CD4-positive, alpha-beta T cell treated with Interleukin-2 at 100 ng/mL for 4 hours (primary cell): ENCODE measurements at regions not wholly inside any gene's neighbourhood (a gene's known extent, or its start where the extent isn't known, plus 50 kb on each side); places are given as distances from the start of the nearest gene placed in this dataset.

ENCODE experiments used
- DNase-seq: peaks from one replicate; pipeline ENCODE4 v3.0.0-alpha.2; 2020; ENCODE audit warnings: low spot score

- peak; percentile 10 for DNase-seq
These were observed 112.1 kb downstream of the ZIC5 start for GRCh38 chr13:99859178-99860177.

- DNase-seq = no peak
These were observed 113.8 kb downstream of the ZIC5 start for GRCh38 chr13:99857738-99858137.

GRCh38 chr13:99855526-99856420 lies 115.8 kb downstream of the ZIC5 start:
- no peak for DNase-seq

DNA sequence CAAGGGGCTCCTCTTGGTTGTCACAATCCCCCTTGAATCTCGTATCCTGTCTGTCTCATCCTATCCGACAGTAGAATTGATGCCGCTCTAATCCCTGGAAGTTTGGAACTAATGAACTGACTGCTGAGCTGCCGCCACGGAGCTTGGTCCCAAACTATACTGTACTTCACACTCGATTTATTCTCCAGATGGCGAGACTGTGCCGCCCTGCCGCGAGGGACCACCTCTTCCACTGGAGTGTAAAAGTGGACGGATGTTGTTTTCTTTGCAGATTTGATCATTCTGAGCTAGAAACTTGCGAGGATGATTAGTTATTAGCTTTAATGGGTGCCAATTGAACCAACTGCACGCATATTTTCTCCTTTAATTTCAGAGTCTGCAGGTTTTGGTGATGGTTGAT lies 117.2 kb downstream of the ZIC5 start:
- no peak for DNase-seq

DNA sequence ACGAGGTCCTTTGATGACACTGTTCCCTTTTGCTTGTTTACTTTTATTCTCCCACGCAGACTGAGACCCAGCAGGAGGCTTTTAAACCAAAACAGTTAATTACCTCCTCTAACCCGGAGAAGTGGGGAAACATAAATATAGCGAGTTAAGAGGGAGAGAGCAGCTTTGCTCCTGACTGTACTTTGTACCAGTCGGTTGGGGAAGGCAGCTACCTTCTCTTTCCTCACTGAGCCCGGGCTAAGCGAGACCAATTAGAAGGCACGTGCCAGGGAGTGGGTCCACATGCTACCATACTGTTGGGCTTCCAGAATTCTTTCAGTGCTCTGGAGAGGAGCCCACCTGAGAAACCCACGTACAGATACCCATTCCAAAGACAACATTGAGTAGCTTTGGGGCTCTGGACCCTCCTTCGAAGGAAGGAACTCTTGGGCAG lies 124.2 kb downstream of the ZIC5 start:
- no peak for DNase-seq

DNA sequence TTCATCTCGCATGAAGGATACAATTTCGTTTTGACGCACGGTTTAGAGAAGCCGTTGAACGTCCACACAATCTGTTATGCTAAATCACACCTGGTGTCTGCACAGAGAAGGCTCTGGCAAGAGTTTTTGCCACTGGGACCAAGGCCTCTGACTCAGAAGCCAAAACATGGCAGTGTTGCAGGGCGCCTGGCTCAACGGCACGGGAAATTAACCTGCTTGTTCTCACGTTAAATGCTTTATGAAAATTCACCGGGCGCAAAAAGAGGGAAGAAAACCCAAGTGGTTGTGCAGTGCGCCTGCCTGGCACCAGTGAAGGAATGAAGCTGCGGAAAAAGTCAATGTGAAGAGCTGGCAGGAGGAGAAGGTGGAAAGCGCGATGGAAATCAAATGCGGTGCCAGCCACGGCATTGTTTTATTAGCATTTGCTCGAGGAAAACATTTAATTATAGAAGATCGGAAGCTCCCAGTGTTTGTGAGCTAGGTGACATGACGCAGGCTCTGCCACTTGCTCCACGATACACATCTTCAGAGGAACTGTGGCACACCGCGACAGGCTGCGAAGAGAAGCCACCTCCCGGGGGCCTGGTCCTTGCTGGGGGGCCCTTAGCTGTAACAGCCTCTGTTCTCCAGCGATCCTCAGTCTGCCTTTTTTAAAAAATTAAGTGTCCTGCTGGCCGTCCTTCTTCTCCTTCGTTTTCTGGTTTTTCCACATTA lies 126.2 kb downstream of the ZIC5 start:
- DNase-seq = no peak

DNA sequence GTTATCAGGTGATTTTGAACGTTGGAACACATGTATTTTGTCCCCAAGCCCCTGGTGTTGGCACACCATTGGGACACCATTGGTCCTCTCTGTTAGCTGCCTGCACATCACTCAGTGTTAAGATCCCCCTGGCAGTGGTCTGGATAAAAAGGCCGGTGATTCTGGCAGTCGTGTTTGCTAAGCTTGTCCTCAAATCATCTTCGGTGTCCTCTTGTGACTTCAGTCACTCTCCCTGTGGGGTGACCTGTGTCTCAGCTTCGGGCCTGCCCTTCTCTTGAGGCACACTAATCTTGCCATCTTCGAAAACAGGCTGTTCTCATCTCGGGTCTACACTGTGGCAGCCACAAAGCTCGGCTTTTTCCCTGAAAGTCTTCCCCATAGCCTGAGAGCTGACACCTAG lies 127.1 kb downstream of the ZIC5 start:
- DNase-seq = no peak

- no peak for DNase-seq
These were observed 127.7 kb downstream of the ZIC5 start for GRCh38 chr13:99843872-99844271.

DNA sequence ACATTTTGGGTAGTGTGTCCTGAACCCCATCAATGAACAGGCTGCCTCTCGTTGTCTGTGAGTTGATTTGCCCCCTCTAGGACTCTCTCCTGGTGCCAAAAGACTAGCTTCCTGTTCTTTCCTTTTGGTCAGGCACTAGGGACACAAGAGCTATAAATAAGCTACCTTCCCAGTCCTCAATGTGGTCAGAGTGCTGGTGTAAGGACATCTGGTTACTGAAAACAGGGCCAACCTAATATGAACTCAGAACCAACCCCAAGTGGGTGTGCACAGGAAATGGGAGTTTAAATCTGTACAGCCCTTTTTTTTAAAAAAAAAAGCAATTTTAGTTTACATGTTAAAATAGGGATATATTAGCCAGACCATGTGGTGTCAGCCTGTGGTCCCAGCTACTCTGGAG lies 129.2 kb downstream of the ZIC5 start:
- no peak for DNase-seq

GRCh38 chr13:99836291-99836690 lies 135.3 kb downstream of the ZIC5 start:
- DNase-seq = no peak

- DNase-seq = no peak
These were observed 136.1 kb downstream of the ZIC5 start for GRCh38 chr13:99835442-99835841.

DNA sequence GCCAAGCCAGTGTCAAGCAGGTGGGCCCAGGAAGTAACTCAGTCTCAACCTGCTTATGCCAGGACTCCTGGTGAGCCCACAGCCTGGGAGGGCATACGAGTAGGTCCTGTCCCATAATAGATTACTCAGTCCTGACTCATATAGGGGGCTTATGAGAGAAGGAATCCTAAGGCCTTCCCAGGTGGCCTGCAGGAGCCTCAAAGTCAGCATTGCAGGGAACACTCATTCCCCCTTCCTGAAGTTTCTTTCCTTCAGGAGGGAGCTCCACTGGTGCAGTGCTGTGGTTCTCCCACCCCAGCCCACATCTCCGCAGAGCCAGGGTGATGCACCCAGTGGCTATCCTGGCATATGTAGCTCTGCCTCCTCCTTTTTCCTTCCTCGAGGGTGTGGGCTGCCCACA lies 137.3 kb downstream of the ZIC5 start:
- DNase-seq = no peak

GRCh38 chr13:99832347-99832746 lies 139.2 kb downstream of the ZIC5 start:
- no peak for DNase-seq

DNA sequence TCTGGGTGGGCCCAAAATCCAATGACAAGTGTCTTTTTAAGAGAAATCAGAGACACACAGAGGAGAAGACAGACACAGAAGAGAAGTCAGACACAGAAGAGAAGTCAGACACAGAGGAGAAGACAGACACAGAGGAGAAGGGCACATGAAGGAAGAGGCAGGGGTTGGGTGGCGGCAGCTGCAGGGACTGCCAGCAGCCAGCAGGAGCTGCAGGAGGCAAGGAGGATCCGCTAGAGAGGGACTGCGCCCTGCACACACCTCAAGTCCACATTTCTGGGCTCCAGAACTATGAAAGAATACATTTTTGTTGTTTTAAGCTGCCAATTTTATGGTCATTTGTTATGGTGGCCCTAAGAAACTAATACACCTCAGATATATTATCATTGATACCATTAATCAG lies 140.6 kb downstream of the ZIC5 start:
- no peak for DNase-seq

DNA sequence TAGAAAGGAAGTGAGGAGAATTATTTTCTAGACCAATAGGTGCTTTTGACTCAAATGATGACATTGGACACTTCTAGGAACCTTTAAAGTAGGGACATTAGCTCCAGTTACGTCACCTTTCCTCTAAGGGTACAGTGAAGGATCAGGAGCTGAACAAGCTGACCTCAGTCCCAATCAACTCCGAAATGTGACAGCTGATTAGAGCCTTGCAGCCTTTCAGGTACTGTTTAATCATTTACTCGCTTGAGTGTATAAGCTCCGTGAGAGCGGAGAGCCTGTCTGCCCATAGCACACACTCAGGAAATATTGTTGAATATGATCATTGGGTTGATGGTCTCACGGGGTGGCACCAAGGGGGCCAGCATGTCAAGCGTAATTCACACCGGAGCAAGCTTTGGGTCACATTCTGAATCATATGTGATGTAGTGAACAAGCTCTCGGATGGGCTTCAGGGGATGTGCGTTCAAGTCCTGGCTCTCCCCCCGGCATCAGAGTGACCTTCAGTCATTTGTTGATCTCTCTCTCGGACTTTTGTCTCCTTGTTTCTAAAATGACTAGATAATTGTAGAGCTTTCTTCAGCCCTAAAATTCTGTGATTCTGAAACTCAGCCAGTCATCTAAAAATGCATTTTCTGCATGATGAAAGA lies 141.9 kb downstream of the ZIC5 start:
- no peak for DNase-seq

DNA sequence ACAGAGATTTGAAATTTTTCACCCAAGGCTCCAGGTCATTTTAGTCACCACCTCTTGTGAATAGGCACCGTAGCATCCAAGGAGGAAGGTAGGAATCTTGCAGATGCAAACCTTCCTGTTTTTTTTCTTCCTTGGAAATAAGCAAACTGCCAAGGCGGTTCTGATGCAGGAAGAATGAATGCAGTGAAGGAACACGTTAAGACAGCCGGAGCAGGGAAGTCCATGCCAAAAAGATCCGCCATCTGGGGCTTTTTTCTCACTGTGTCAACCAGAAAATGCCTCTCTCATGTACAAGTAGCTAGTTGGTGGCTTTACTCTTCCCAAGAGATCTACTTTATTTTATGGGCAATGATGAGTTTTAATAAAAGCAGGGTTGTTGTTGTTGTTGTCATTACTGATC lies 142.4 kb downstream of the ZIC5 start:
- DNase-seq = no peak

- no peak for DNase-seq
These were observed 142.8 kb downstream of the ZIC5 start for GRCh38 chr13:99828735-99829134.

DNA sequence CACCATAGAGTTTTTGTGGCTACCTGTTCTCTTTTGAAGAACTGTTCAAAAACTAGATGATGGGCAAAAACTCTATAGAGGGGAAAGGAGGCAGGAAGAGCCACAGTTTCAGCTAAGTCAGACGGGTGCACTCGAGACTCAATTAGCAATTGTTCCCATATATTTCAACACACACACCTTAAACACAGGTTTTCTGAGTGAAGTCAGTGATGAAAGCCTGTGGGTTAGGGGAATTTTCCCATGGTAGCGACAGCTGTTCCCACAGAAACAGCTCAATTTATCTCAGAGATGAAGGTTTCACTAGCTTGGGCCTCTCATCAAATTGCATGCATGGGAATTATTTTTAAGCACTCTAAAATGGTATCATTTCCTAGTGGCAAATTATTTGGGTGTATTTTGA lies 143.4 kb downstream of the ZIC5 start:
- DNase-seq = no peak

GRCh38 chr13:99827011-99827772 lies 144.4 kb downstream of the ZIC5 start:
- no peak for DNase-seq

DNA sequence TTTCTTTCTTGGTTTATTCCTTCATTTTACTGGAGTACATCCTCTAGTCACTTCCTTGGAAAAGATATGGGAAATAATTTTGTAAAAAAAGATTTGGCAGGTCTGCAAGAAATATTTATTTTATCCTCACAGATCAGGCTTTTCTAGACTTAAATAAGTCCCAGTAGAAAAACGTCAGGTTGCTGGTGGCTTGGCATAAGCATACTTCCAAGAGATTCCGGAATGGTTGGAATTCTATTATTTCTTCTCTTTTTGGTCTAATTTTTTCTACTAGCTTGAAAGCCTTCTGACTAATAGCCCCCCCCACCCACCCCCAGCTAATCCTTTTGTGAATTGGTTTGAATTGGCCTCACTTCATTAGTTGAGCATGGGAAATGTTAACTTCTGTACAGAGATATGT lies 147.6 kb downstream of the ZIC5 start:
- no peak for DNase-seq

DNA sequence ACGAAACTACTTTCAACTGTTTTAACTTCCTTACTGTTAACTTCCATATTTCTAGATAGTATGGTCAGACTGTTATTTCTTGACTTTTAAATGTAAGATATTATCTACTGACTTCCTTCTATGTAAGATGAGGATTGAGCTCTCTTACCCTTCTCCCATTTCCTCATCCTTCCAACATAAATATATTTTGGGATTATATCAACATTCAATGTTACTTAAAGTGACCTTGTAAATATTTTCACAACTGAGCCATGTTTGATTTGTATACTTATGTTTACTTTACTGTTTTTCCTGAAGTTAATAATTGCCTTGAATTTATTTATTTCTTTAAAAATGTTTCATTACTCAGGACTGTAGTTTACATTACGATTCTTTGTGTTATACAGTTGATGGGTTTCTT lies 148.7 kb downstream of the ZIC5 start:
- no peak for DNase-seq
